A549 (cell line): ENCODE measurements at regions not wholly inside any gene's neighbourhood (a gene's known extent, or its start where the extent isn't known, plus 50 kb on each side); places are given as distances from the start of the nearest gene placed in this dataset.

ENCODE experiments used
- ATAC-seq, 2 experiments: fragments of 200-7000 bp in 1 of 2; fragments of >200 bp in 1 of 2; cut with Nextera tagmentation in 1 of 2; cut with Tn5 transposase in 1 of 2; 3 replicates each; pipeline versions ENCODE4 v1.8.0 to v1.9.1; 2018 to 2020; ENCODE audit warnings: mild to moderate bottlenecking in 1 of 2, moderate library complexity in 1 of 2
- CTCF ChIA-PET: fragments of 300-600 bp; sonication (Branson Sonifier 250); formaldehyde crosslinking; extraction: SDS; loops from one replicate; lab custom pipeline; 2021; ENCODE audit warnings: antibody characterized with exemption, inconsistent platforms; lab: Yijun Ruan, JAX
- POLR2A ChIA-PET: fragments of 350-600 bp; formaldehyde crosslinking; extraction: SDS; loops from one replicate; lab custom pipeline; 2021; ENCODE audit warnings: antibody characterized with exemption, inconsistent platforms; lab: Yijun Ruan, JAX
- DNase-seq, 2 experiments: peaks; one replicate each; pipeline versions ENCODE4 v3.0.0 to v3.0.0-alpha.2; 2011 to 2016; ENCODE audit warnings: low read depth in 1 of 2, low spot score in 1 of 2
- FAIRE-seq: peaks from 2 replicates; lab custom pipeline; 2011; peaks lifted over from hg19 to GRCh38; lab: Jason Lieb, UNC
- H3K27ac ChIP-seq, 2 experiments: fragments of >200 bp; sonication (Bioruptor Twin); formaldehyde crosslinking; 3 replicates each; pipeline ENCODE4 v1.5.1; 2016 to 2017
- H3K4me1 ChIP-seq: fragments of >200 bp; sonication (Bioruptor Twin); formaldehyde crosslinking; 3 replicates; pipeline ENCODE4 v1.6.1; 2016
- H3K4me2 ChIP-seq: fragments of >200 bp; sonication (Bioruptor Twin); formaldehyde crosslinking; 3 replicates; pipeline ENCODE4 v1.6.1; 2016
- H3K4me3 ChIP-seq: fragments of >200 bp; sonication (Bioruptor Twin); formaldehyde crosslinking; 3 replicates; pipeline ENCODE4 v1.5.1; 2016
- H3K9me3 ChIP-seq: fragments of >200 bp; sonication (Bioruptor Twin); formaldehyde crosslinking; 3 replicates; pipeline ENCODE4 v1.6.1; 2016
- HOXA7 ChIP-seq: fragments of 250-450 bp; sonication (Bioruptor Pico); IDR thresholded peaks from 2 replicates; pipeline ENCODE4 v1.5.0; 2020; ENCODE audit warnings: mild to moderate bottlenecking, moderate library complexity
- MYC ChIP-seq: IDR thresholded peaks from 2 replicates; pipeline ENCODE4 v1.6.1; 2012; ENCODE audit warnings: mild to moderate bottlenecking, inconsistent platforms, low read length, improper control_type of control experiment, borderline replicate concordance
- NFE2L2 ChIP-seq: fragments of 150-350 bp; conservative IDR thresholded peaks from 2 replicates; pipeline ENCODE4 v1.6.1; 2014; ENCODE audit warnings: low read length
- POLR2AphosphoS2 ChIP-seq: conservative IDR thresholded peaks from 2 replicates; pipeline ENCODE4 v1.6.1; 2012; ENCODE audit warnings: low read length, improper control_type of control experiment, inconsistent platforms
- RAD21 ChIP-seq, 2 experiments: fragments of >200 bp in 1 of 2; sonication (Bioruptor Twin) in 1 of 2; formaldehyde crosslinking in 1 of 2; IDR thresholded peaks in 1 of 2; conservative IDR thresholded peaks in 1 of 2; 2 replicates in 1 of 2; 3 replicates in 1 of 2; pipeline ENCODE4 v1.6.1; 2012 to 2018; ENCODE audit warnings: inconsistent platforms in 1 of 2
- RARB ChIP-seq: fragments of 250-450 bp; sonication (Bioruptor Pico); IDR thresholded peaks from 2 replicates; pipeline ENCODE4 v1.8.0; 2021; ENCODE audit warnings: mild to moderate bottlenecking, moderate library complexity
- SREBF2 ChIP-seq: fragments of 450-650 bp; IDR thresholded peaks from 2 replicates; pipeline ENCODE4 v1.6.1; 2014; ENCODE audit warnings: mild to moderate bottlenecking, moderate library complexity
- ZSCAN20 ChIP-seq: fragments of 250-450 bp; sonication (Bioruptor Pico); IDR thresholded peaks from 2 replicates; pipeline ENCODE4 v1.8.0; 2022; ENCODE audit warnings: mild to moderate bottlenecking, moderate library complexity
- WGBS: methylation state at CpG from one replicate; pipeline ENCODE4 v1.1.6; 2017; ENCODE audit errors: missing lambda C conversion rate; 5-methylcytosine and 5-hydroxymethylcytosine counted together
- TF ChIP-seq, protein P1 (sequence below): fragments of >200 bp; sonication (Bioruptor Twin); formaldehyde crosslinking; IDR thresholded peaks from 3 replicates; pipeline ENCODE4 v1.5.1; 2016
- TF ChIP-seq, protein P2 (sequence below): fragments of >200 bp; sonication (Bioruptor Twin); formaldehyde crosslinking; IDR thresholded peaks from 2 replicates; pipeline ENCODE4 v1.6.1; 2016
- TF ChIP-seq, protein P3 (sequence below): fragments of 250-450 bp; sonication (Bioruptor Pico); IDR thresholded peaks from 2 replicates; pipeline ENCODE4 v1.5.0; 2021; ENCODE audit warnings: mild to moderate bottlenecking, moderate library complexity, borderline replicate concordance
- TF ChIP-seq, protein P4 (sequence below): fragments of 150-350 bp; IDR thresholded peaks from 2 replicates; pipeline ENCODE4 v1.6.1; 2014; ENCODE audit warnings: low read depth, mild to moderate bottlenecking, low read length
- TF ChIP-seq, protein P5 (sequence below): fragments of 200-600 bp; sonication (generic); IDR thresholded peaks from 2 replicates; pipeline ENCODE4 v1.6.1; 2016; ENCODE audit warnings: antibody characterized with exemption, mild to moderate bottlenecking, moderate library complexity

DNA sequence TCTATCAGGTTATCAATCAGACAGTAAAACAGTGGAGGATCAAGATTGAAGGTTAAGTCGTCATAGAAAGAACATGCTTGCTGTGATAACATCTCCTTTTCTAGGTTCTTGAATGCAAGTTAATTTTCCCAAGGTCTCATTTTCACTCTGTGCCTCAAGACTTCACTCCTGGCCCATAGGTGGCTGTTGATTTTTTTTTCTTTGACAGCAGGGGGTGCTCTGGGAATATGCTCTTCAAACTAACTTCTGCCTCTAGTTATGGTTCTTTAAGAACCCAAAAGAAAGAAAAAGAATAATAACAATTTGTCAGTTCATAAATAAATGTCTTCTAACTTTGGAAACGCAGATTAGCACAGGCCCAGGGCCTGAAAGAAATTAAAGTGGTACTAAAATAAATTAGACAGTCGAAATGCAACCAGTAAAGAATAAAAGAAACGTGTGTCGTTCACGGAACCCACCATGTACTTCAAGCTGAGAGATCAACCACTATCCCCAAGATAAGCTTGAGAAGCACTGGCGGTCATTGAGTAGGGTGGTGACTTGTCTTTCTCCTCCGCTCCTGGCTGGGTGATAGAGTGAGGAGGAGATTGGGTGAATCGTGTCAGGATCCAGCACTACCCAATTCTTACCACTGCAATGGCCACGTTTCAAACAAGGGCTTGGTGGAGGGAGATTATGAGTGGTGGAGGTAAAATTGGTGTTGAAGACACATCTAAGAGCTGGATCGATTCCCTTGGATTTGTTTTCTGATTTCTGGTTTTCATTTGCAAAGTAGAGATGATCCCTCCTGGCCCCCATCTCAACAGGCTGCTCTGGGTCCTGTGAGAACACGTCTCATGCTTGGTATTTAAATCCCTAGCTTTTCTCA is 93.4 kb upstream of the IRX4 start:
- no peak for FAIRE-seq
- ChIA-PET POLR2A (no interaction called here), CTCF (interaction anchor here (1.4 kb wide), 1 partner anchor 12 kb away, joined by 3 read pairs; no protein-coding TSS in a partner anchor)
- TF ChIP-seq, protein P1, sequence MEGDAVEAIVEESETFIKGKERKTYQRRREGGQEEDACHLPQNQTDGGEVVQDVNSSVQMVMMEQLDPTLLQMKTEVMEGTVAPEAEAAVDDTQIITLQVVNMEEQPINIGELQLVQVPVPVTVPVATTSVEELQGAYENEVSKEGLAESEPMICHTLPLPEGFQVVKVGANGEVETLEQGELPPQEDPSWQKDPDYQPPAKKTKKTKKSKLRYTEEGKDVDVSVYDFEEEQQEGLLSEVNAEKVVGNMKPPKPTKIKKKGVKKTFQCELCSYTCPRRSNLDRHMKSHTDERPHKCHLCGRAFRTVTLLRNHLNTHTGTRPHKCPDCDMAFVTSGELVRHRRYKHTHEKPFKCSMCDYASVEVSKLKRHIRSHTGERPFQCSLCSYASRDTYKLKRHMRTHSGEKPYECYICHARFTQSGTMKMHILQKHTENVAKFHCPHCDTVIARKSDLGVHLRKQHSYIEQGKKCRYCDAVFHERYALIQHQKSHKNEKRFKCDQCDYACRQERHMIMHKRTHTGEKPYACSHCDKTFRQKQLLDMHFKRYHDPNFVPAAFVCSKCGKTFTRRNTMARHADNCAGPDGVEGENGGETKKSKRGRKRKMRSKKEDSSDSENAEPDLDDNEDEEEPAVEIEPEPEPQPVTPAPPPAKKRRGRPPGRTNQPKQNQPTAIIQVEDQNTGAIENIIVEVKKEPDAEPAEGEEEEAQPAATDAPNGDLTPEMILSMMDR = 0 out of 3 replicates have a peak, but pooled peaks have one; percentile 5
- TF ChIP-seq, protein P2, sequence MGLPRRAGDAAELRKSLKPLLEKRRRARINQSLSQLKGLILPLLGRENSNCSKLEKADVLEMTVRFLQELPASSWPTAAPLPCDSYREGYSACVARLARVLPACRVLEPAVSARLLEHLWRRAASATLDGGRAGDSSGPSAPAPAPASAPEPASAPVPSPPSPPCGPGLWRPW = no peak
- TF ChIP-seq RAD21 (conservative IDR thresholded peaks at IDR 0.05 in 1 of 2, IDR thresholded peaks at IDR 0.05 in 1 of 2) = peak in 1 of 2 experiments; percentile 20; a peak in 1 of 5 replicates
- WGBS = 3% methylated on average over 12 of the region's 12 CpGs
- Histone ChIP-seq H3K27ac (no peak overlapping the region), H3K9me3 (no peaks in the 10 kb centered on the region; the same call in 2 of the 3 replicates), H3K4me3 (no peak overlapping the region), H3K4me2 (no peak overlapping the region), H3K4me1 (no peaks in the 10 kb centered on the region)
- no peak for ATAC-seq
- DNase-seq = no peak

DNA sequence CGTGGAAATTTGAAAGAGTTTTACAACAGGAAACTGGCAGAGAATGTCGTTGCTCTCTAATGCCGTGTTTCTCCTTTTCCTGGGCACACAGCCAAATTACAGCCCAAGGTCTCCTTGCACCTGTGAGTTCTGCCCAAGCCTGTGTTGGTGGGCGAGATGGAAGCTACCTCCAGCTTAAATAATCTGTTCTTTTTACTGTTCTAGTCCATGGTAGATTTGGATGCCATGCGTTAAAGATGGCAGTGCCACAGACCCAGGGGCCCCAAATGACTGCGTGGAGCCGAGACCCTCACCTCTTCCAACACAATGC is 92.6 kb upstream of the IRX4 start:
- ATAC-seq = no peak
- H3K4me2 ChIP-seq = no peak overlapping the region
- H3K27ac ChIP-seq = no peak overlapping the region

DNA sequence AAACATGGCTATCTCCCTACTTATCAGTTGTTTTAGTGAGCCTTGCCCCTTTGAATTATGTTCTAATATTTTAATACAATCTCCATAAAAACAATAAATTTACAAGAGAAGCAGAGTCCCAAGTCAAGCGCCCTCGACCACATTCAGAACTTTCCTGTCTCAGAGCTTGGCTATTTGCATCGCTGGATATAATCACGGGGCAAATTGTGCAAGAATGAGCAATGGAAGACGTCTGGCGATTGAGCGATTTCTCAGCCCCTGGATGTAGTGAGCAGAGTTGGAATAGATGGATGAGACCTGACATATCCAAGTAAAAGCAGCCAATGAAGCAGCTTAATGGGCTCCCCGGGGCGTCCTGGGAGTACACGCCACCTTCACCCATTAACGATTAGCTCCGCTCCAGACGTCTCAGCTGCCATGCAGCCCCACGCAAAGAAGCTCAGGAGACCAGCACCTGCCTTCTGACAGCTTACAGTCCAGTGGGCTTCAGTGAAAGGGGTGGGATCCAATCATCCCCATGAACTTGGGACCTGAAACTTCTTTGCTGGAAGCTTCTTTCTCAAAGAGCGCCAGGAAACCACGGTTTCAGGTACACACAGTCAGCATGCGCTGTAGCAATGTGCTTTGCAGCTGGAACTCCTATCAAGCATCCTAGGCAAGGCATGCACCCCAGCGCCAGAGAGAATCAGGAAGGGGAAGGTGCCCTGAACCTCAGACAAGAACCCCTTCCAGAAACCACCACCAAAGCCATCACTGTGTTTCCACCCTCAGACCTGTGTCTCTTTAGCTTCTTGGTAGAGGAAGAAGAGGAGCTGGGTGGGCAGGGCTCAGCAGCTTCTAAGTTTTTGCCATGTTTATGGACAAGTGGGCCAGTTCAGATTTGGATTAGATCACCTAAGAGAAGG is 92.0 kb upstream of the IRX4 start:
- H3K4me2 ChIP-seq = no peak overlapping the region
- ATAC-seq = no peak
- POLR2A ChIA-PET = no interaction called here
- FAIRE-seq = no peak
- TF ChIP-seq, protein P3, sequence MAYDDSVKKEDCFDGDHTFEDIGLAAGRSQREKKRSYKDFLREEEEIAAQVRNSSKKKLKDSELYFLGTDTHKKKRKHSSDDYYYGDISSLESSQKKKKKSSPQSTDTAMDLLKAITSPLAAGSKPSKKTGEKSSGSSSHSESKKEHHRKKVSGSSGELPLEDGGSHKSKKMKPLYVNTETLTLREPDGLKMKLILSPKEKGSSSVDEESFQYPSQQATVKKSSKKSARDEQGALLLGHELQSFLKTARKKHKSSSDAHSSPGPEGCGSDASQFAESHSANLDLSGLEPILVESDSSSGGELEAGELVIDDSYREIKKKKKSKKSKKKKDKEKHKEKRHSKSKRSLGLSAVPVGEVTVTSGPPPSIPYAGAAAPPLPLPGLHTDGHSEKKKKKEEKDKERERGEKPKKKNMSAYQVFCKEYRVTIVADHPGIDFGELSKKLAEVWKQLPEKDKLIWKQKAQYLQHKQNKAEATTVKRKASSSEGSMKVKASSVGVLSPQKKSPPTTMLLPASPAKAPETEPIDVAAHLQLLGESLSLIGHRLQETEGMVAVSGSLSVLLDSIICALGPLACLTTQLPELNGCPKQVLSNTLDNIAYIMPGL = no peak
- no peak for TF ChIP-seq NFE2L2
- TF ChIP-seq MYC = no peak
- TF ChIP-seq, protein P4, sequence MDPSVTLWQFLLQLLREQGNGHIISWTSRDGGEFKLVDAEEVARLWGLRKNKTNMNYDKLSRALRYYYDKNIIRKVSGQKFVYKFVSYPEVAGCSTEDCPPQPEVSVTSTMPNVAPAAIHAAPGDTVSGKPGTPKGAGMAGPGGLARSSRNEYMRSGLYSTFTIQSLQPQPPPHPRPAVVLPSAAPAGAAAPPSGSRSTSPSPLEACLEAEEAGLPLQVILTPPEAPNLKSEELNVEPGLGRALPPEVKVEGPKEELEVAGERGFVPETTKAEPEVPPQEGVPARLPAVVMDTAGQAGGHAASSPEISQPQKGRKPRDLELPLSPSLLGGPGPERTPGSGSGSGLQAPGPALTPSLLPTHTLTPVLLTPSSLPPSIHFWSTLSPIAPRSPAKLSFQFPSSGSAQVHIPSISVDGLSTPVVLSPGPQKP = no peak
- TF ChIP-seq, protein P5, sequence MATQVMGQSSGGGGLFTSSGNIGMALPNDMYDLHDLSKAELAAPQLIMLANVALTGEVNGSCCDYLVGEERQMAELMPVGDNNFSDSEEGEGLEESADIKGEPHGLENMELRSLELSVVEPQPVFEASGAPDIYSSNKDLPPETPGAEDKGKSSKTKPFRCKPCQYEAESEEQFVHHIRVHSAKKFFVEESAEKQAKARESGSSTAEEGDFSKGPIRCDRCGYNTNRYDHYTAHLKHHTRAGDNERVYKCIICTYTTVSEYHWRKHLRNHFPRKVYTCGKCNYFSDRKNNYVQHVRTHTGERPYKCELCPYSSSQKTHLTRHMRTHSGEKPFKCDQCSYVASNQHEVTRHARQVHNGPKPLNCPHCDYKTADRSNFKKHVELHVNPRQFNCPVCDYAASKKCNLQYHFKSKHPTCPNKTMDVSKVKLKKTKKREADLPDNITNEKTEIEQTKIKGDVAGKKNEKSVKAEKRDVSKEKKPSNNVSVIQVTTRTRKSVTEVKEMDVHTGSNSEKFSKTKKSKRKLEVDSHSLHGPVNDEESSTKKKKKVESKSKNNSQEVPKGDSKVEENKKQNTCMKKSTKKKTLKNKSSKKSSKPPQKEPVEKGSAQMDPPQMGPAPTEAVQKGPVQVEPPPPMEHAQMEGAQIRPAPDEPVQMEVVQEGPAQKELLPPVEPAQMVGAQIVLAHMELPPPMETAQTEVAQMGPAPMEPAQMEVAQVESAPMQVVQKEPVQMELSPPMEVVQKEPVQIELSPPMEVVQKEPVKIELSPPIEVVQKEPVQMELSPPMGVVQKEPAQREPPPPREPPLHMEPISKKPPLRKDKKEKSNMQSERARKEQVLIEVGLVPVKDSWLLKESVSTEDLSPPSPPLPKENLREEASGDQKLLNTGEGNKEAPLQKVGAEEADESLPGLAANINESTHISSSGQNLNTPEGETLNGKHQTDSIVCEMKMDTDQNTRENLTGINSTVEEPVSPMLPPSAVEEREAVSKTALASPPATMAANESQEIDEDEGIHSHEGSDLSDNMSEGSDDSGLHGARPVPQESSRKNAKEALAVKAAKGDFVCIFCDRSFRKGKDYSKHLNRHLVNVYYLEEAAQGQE = no peak
- no peak for TF ChIP-seq SREBF2
- no peak for TF ChIP-seq POLR2AphosphoS2
- TF ChIP-seq RARB (CRISPR knock-in tag) = no peak
- no peaks in the 10 kb centered on the region for H3K4me1 ChIP-seq
- no peak overlapping the region for H3K4me3 ChIP-seq
- H3K27ac ChIP-seq = no peak overlapping the region
- CTCF ChIA-PET = interaction anchor here (0.9 to 1.4 kb wide), 2 partner anchors 8 to 10 kb away, joined by 3 to 5 read pairs; no protein-coding TSS in a partner anchor
- 8% methylated on average over 17 of the region's 18 CpGs for WGBS
- no peaks in the 10 kb centered on the region; the same call in 2 of the 3 replicates for H3K9me3 ChIP-seq
- no peak for DNase-seq

More for the DNA sequence above, 92.6 kb upstream of the IRX4 start:
- CTCF ChIA-PET = interaction anchor here (0.9 to 1.4 kb wide), 2 partner anchors 9 to 11 kb away, joined by 3 to 5 read pairs; no protein-coding TSS in a partner anchor
- Histone ChIP-seq H3K4me1 (no peaks in the 10 kb centered on the region), H3K4me3 (no peak overlapping the region), H3K9me3 (no peaks in the 10 kb centered on the region; the same call in 2 of the 3 replicates)
- FAIRE-seq = no peak
- no peak for TF ChIP-seq MYC
- TF ChIP-seq HOXA7 (CRISPR knock-in tag) = no peak
- TF ChIP-seq ZSCAN20 (CRISPR knock-in tag) = no peak
- no peak for DNase-seq
- 1% methylated on average over 7 of the region's 7 CpGs for WGBS
- POLR2A ChIA-PET = no interaction called here
